ENCODE measurements at regions not wholly inside any gene's neighbourhood (a gene's known extent, or its start where the extent isn't known, plus 50 kb on each side); places are given as distances from the start of the nearest gene placed in this dataset.

GRCh38 chr12:124506145-124506831 is 61.1 kb downstream of the NCOR2 start:
- TF ChIP-seq REST (IDR thresholded peaks at IDR 0.05; ENCODE audit: insufficient read depth in 1 of 2, low read depth in 2 of 2, low read length in 1 of 2) (no peak), CTCF (IDR thresholded peaks at IDR 0.05) (no peak), POLR2AphosphoS5 (IDR thresholded peaks at IDR 0.05; ENCODE audit: low read depth, low read length) (no peak), SIN3A (IDR thresholded peaks at IDR 0.05; ENCODE audit: borderline replicate concordance, insufficient read depth, low read depth, low read length) (no peak), TCF7L2 (IDR thresholded peaks at IDR 0.05; ENCODE audit: low read depth, low read length) (no peak)

Data from Panc1 (cell line).